Pons (tissue), 1 donor: ENCODE measurements at regions not wholly inside any gene's neighbourhood (a gene's known extent, or its start where the extent isn't known, plus 50 kb on each side); places are given as distances from the start of the nearest gene placed in this dataset.

ENCODE experiments used
- DNase-seq: peaks from one replicate; pipeline ENCODE4 v3.0.0-alpha.2; 2016; ENCODE audit warnings: low spot score

DNA sequence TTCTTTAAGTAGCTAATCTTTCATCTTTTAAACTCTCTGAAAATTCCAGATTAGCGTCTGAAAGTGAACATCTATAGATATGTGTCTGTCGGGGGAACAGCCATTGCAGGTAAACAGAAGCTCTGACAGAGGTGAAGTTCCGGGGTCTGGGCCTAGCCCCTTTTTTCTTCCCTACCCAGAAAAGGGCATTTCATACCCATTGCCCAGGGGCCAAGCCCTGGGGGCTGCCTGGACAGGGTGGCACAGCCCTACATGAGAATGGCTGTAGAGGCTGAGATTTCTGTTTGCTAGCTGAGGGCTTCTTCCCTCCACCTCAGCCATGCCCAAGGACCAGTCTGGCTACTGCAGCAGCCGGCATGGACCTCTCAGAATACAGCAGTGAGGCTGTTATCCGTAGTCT lies 327.0 kb upstream of the PLET1 start:
- DNase-seq = no peak

DNA sequence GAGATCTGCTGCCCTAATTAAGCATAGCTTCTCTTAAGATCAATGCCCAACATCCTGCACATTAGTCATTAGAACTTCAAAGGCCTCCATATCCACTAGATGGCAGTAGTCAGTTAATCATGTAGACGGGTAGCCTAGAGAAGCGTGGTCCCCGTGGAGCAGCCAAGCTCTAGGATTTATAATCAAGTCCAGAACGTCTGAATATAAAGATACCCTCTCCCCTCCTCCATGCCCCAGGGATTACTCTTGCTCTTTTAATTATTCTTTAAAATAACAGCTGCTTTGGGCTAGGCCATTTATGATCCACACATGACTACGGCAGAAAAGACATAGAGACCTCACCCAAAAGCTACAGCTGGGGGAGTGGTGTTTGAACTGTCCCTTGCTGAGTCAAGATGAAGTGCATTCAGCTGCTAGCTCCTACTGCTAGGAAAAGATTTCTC lies 327.6 kb upstream of the PLET1 start:
- peak; percentile 96 for DNase-seq

DNA sequence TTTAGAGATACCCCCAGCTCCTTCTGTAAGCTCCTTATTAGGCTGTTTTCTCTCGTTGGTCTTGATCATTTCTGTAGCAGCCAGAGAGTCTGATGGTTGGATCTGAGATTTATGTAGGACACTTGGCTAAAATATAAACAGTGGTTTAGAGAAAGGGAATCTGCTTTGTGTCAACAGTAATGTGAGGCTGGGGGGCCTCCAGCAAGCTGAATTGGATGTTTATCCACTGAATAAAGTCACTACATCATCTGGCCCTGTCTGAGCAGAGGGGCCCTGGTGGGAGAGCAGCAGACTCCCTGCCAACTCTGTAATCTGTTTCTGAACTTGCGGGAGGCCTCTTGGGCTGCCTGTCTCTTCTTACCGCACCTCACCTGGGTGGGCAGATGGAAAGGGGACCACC lies 328.5 kb upstream of the PLET1 start:
- no peak for DNase-seq

- no peak for DNase-seq
Measured at GRCh38 chr11:112590764-112591163, 330.1 kb upstream of the PLET1 start.

DNA sequence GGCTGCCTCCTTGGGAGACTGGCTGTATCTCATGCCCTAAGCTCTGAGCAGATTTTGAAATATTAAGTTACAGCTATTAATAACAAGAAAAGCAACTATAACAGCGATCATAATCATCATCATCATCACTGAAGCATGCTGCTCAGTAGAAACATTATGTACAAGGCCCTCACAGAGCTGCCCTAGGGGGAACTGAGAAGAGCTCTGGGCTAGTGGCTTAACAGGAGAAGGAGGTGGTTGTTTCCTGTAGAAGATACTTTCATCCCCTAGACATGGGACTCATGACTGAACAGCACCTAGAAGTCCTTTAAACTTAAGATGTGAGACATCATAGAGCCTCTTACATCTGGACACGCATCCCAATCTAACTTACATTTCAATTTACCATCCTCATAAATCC lies 332.8 kb upstream of the PLET1 start:
- DNase-seq = no peak

DNA sequence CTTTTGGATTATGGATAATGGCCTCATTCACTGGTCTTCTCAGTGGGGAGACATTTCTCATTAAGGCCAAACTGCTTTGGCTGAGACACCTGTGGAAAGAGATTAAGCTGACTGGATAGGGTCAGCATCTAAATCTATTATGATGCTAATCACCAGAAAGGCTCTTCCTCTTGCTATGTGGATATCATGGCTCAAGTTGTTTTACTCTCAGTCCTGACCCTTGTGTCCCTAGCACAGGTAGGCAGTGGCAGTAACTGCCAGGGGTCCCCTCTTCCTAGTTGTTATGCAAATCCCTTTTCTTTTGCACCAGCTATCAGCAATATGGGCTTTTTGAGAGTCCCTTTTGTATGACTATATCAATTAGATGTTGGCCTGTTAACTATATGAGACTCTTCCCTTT lies 335.7 kb upstream of the PLET1 start:
- DNase-seq = no peak

DNA sequence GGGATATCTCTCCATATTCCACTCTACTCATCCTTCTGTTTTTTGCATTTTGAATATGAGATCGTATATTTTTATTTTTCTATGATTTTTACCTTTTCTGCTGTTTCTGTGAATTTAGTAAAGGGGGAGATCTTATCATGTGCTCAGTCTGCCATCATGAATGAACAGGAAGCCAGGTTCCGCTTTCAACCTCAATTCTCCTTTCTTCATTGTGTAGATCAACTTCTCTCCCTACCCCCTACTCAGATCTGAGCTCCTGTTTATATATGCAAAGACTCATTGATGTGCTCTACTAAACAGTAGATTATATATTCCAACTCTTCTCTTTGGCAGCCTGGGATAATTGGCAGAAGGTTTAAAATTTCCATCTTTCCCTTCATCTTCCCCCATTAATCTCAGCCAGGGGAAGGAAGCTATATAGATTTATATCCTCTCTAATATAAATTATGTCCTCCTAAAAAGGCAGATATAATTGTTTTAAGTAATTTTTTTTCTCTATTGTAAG lies 336.7 kb upstream of the PLET1 start:
- no peak for DNase-seq

DNA sequence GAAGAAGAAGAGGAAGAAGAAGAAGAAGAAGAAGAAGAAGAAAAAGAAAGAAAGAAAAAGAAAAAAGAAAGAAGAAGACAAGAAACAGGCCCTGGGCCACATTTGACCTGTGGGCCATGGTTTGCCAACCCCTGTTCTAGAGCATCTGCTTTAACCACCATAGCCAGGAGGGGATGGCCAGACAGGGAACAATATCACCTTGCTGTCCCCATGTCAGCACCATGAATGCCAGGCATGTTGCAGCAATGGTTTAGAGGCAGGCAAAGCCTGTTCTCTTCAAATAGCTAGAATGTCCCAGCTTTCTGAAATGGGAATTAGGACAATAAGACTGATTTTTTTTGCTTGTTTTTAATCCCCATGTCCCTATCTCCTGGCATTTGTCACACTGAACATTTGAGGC lies 338.6 kb upstream of the PLET1 start:
- DNase-seq = no peak

GRCh38 chr11:112599856-112600533 lies 339.3 kb upstream of the PLET1 start:
- no peak for DNase-seq

- peak; percentile 87 for DNase-seq
Measured at GRCh38 chr11:112605093-112605666, 344.5 kb upstream of the PLET1 start.

DNA sequence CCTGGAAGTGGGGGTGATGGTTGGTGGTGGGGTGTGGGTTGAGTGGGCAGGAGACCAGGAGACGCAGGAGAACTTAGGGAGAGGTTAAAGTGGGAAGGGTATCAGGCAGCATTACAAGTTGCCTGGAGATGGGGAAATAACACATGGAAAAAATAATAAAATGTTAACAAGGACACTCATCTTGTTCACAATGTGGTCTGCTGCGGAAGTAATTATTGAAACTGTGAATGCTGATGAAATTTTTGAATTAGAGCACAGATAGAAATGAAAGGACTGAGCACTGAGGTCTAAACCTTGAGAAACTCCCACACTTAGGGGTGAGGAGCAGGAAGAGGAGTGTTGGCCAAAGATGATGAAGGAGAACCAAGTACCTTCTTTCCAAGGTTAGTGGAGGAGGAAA lies 346.0 kb upstream of the PLET1 start:
- no peak for DNase-seq

DNA sequence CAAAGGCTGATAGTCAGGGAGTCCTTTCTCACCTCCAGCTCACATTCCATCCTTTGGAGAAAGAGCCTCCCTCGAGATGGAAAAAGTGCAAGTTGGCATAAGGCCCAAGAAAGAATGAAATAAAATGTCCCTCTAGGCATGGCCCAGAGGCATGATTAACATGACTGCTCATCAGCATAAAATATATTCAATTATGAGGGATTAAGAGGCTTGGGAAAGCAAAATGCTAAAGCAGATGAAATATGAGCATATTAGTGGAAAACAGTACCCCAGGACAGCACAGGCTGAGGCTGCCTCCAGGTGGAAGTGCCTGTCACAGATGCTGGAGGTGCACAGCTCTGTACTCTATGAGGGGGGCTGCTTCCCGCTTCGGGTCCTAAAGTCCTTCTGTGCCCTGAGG lies 347.8 kb upstream of the PLET1 start:
- no peak for DNase-seq

DNA sequence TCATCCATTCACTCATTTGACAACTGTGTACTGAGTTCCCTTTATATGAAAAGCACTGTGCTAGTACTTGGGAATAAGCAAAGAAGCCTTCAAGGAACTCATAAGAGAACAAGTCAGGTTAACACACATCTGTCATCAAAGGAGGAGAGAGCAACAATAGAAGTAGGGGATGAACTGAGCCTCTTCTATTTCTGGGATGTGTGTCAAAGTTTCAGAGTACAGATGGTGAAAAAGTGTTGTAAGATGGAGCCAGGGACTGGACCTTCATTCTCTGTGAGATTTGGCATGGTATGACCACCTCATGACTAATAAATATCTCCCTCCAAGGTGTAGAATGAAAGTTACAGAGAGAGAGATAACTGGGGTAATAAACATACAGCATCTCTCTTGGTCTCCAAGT lies 349.8 kb upstream of the PLET1 start:
- no peak for DNase-seq

DNA sequence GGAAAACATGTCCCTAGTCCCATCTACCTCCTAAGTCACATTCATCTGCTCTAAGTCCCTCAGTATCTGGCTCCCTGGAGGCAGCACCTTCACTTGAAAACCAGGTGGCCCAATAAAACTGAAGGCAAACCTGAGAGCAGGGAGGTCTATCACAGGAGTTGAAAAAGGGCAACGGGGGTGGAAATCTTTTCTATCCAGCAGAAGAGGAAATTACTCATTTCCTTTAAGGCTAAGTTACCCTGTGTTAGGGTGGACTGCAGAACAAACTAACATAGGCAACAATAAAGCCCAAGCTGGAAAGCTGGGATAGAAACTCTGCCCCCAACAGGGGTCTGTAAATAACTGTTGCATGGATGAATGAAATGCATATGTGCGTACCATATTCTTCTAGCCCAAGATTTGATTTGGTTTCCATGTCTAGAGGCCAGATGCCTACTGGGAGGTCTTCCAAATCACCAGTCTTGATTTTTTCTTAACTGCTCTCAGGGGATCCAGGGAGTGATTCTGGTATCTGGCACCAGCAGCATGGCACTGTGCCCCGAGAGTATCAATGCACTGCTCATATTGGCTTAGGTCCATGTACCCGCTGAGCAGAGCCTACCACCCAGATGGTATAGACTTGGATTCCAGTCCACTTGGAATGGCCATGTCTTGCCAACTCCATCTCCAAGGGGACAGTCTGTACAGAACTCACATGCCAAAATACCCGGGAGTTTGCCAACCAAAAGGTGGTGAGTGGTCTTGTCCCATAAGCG lies 350.0 kb upstream of the NCAM1 start:
- DNase-seq = no peak

GRCh38 chr11:112611771-112612170 lies 349.4 kb upstream of the NCAM1 start:
- no peak for DNase-seq

- no peak for DNase-seq
Measured at GRCh38 chr11:112612250-112612849, 348.9 kb upstream of the NCAM1 start.

GRCh38 chr11:112613051-112613972 lies 347.9 kb upstream of the NCAM1 start:
- DNase-seq = no peak

DNA sequence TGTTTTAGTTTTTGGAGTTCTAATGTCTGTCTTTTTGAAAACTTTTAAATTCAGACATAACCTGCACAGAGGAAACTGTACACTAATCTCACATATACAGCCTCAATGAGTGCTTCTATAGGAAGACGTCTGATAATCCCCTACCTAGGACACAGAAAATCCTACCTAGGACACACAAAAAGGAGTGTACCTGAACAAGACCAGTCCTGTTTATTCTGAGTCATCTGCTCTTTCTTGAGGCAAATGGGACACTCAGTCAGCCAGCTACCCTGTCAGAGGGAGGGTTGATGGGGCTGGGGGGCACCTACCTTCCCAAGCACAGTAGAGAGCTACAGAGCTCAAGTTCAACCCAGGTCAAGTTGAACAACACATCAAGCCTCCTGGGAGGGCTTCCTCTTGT lies 346.6 kb upstream of the NCAM1 start:
- DNase-seq = no peak

DNA sequence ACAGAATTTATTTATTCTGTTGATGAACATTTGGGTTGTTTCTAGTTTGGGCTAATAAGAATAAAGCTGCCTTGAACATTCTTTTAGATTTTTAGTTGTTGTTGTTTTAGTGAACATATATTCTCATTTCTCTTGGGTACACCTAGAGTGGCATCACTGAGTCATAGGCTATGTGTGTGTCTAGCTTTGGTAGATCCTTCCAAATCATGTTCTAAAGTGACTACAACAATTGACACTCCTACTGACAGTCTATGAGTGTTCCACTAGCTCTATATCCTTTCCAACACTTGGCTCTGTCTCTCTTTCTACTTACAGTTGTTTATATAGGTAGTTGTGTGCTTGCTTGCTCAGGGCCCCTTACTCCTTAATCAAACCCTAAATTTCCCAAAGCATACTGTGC lies 346.0 kb upstream of the NCAM1 start:
- no peak for DNase-seq

DNA sequence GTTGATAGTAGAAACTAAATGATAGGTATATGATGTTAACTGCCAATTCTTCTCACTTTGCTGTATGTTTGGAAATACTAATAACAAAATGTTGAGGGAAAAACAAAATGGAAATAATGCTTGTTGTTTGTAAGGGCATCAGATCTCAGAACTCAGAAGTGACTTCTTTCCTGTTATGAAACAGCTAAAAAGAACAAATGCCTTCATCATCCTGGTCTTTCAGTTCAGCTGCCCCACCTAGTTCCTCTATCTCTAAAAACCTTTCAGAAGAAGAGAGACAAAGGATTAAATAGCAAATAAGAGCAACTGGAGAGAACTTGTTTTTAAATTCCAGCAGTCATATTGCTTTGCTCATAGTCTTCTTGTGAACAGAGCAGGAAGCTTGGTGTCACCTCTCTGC lies 345.3 kb upstream of the NCAM1 start:
- DNase-seq = no peak

- DNase-seq = no peak
Measured at GRCh38 chr11:112616327-112617097, 344.7 kb upstream of the NCAM1 start.
